Left hindlimb (tissue), 1 donor: ENCODE measurements at regions not wholly inside any gene's neighbourhood (a gene's known extent, or its start where the extent isn't known, plus 50 kb on each side); places are given as distances from the start of the nearest gene placed in this dataset.

Source experiments
- DNase-seq: peaks from one replicate; pipeline ENCODE4 v3.0.0-alpha.2; 2018

DNA sequence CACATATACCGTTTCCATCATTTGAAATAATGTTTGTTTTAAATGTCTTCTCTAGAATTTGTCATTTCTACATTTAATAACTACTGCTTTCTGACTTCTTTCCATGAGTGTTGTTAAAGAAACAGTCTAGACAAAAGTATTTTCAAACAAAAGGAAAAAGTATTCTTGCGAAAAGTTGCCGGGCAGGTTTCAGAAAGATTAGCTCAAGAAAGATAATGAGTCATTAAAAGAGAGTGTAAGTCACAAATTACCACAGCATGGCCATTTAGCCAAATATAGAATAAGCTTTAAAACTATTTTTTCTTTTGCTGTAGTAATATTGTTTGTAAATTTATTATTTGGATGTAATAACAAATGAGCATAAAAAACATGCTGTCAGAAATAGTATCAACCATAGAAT lies 493.0 kb downstream of the TLL1 start:
- no peak for DNase-seq

DNA sequence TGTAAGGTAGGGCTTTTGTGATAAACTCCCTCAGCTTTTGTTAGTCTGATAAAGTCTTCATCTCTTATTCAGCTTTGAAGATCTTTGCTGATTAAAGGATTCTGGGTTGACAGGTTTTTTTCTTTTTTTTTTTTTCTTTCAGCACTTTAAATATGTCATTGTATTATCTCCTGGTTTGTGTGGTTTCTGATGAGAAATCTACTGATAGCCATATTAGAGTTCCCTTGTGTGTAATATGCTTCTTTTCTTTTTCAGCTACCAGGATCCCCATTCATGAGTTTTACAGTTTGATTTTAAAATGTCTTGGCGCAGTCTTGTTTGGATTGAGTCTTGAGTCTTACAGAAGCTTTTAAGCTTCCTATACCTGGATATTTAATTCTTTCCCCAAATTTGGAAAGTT lies 504.5 kb downstream of the TLL1 start:
- DNase-seq, result no peak

DNA sequence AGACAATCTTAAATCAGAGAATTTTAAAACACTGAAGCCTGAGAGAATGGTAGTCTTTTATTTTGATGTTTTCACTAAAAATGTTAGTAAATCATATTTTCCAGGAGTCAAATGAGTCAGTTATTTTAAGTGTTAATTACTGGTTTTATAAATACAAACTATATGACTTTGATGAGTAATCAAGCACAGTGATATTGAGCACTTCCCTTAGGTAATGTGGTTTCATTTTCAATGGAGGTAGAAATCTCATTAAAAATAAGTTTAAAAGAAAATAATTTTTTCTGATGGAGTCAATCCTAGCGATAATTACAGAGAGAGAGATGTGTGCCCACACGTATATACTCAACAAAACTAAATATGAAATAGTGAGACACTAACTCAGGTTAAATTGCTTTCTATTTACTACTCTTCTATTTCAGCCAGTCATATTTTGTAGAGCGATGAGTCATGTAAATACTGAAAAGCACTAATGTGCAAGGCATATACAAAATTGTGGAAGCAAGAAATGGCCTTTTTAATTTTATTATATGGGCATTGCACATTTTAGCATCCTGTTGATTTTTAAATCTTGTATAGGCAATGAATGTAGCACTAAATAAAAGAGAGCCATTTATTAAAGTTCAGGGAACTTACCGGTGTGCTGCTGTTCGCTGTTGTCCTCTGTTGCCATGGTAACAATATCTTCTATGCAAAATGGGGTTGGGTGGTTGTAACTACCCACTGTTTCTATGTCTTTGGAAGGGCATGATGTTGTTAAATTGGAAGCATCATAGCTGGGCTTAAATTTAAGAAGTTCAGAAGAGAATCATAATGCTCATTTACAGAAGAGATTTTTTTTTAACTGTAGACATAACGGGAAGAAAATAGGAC lies 513.7 kb downstream of the TLL1 start:
- no peak for DNase-seq

DNA sequence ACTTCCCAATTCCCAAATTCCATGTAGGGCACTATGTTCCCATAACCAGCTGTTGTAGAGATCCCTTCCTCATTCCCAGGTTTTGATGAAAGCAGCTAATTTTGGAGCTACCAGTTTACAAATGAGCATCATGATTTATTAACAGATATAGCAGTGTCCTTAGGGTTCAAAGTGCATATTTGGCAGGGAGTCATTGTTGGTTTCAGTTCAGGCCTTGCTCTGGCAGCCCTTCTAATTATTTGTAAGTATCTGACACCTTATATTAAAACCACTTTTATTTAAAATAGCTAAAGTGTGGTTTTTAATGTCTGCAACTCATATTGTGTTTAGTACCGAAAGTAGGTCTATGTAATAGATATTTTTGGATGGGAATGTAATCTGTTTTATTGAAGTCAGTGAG lies 518.5 kb downstream of the TLL1 start:
- no peak for DNase-seq

DNA sequence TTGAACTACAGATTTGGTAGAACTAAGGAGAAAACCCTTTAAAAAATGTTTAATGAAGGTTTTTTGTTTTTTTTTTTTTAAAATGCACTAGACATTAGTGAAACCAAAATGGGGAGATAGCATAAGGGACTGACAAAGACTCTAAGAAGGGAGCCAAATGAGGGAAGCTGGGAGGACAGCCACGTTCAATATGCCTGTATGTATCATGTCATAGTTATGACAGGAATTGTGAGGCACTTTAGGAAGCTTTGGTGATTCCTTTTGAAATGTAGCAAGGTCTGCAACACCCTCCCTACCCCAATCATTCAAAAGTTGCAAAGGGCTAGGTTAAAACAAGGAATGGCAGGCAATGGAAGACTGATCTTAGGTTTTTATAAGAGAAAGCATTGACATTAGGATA lies 526.0 kb downstream of the TLL1 start:
- no peak for DNase-seq

DNA sequence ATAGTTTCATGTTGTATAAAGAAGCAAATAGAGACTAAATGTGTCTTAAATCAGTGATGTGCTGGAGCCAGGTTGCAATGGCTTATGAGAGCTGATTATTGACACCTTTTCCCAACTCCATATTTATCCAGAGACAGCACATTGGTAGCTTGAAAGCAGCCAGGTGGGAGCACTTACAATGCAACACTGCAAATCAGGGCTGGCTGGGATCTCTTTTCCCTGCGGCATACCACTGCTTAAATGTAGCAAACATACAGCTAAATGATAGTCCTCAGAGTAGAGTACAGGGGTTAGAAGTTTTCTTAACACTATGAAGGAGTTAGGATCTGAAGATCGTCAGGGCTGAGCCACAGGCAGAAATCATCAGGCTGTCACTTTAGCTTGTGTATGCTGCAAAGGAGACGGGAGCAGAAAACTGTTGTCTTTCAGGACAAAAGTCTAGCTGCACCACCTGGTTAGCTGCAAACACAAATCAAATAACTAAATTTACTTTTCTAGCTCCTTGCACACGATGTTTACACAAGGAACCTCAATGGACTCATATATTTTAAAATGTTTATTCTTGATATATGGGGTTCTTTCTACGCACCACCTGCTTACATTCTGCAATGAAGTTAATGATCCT lies 527.3 kb downstream of the TLL1 start:
- no peak for DNase-seq

DNA sequence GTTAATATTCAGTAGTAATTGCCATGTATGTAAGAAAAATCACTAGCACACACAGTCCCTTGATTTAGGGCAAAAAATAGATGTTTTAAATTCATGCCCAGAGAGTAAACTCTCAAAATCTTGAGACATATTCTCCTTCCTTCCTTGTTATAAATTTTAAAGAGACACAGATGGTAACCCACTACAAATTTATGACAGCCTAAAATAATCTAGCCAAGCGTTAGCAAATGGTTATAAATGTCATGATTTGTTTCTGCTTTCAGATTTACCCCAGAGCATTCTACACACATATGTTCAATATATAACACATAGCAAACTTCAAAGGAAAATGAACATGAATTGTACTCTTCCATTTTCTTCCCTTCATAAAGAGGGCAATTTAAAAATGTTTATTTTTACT lies 540.3 kb downstream of the TLL1 start:
- no peak for DNase-seq

DNA sequence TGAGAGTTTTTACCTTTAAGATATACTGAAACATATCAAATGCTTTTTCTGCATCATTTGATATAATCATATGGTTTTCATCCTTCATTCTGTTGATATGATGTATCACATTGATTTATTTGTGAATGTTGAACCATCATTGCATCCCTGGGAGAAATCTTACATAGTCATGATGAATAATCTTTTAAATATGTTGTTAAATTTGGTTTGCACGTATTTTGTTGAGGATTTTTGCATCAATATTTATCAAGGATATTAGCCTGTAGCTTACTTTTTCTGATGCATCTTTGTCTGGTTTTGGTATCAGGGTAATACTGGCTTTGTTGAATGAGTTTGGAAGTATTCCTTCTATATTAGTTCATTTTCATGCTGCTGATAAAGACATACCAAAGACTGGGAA lies 541.4 kb downstream of the TLL1 start:
- DNase-seq, result no peak

DNA sequence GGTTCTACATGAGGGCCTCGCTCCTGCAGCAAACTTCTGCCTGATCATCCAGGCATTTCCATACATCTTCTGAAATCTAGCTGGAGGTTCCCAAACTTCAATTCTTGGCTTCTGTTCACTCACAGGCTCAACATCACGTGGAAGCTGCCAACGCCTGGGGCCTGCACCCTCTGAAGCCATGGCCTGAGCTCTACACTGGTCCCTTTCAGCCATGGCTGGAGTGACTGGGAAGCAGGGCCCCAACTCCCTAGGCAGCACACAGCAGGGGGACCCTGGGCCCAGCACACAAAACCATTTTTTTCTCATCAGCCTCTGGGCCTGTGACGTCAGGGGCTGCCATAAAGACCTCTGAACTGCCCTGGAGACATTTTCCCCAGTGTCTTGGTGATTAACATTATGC lies 542.7 kb downstream of the TLL1 start:
- DNase-seq, result no peak

DNA sequence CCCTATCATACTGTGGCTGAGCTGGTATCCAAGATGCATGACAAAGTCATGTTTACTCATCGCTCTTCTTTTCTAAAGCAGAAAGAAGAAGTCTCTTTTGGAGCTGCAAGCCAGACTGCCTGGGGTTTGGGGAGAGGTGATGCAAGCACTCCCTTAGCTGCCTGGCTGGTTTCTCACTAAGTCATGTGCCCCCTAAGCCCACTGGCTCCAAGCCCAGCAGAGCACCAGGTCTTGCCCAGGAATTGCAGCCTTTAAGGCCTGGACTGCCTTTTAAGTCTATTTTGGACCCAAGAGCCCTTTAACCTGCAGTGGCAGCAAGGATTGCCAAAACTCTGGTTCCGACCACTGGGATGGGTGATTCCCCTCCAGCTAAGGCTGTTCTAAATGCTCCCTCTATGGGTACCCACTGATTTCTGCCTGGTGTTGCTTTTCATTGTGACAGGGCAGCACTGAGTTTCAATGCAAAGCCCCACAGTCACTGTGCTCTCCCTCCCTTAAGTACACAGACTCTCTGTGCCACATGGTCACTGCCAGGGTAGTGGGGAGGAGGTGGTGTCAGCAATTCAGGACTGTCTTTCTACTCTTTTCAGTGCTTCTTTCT lies 548.6 kb downstream of the TLL1 start:
- DNase-seq, result no peak

DNA sequence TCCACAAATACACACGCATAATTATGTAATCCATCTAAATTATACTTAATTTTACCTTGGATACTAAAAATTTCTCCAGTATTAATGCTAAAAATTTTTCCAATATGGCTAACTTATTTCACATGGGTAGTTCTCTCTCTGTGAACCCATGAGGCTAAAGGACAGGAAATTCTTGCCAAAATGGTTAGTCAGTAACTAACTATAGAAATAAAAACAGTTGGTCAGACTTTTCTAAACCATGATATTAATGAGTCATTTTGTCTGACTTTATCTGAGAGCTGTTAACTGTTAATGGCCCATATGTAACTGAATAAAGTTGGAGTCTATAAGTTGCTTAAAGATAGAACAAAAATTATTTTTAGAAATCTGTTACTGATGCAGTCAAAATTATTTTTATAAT lies 549.4 kb downstream of the TLL1 start:
- no peak for DNase-seq

DNA sequence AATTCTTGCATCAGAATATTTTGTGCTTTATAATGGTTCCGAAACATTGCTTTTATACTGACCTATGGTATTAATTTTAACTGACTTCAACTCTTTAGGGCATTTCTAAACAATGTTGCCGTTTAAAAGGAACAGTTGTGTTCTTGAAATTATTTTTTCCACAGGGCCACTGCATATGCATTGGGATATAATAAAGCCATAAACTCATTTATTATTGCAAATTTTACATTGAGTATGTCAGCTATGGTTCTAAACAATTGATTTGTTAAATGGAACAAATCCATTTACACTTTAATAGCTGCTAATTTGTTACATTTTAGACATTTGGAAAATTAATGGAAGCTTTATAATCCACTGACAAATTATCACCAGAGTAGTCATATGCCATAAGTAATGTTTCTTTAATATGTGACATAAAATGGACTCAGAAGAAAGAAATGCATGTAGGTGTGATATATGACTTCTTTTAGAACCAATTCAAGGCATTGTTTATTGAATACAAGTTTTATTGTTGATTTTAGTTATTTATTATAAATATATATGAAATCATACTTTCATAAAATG lies 553.3 kb downstream of the TLL1 start:
- no peak for DNase-seq

DNA sequence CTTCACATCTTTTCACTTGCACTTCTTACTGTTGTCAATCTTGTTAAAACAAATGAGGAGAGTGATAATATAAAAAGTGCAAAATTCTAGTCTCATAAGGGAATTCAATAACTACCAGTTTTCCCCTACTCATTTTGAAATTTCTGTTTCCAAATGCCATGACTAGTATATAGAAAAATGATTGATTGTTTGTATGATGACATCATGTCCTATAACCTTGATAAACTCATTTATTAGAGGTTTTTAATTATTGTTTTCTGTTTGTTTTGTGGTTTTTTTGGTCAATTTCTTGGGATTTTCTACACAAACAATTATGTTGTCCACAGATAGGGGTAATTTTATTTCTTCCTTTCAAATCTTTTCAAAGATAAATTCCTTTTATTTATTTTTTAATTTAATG lies 559.1 kb downstream of the TLL1 start:
- DNase-seq, result no peak

DNA sequence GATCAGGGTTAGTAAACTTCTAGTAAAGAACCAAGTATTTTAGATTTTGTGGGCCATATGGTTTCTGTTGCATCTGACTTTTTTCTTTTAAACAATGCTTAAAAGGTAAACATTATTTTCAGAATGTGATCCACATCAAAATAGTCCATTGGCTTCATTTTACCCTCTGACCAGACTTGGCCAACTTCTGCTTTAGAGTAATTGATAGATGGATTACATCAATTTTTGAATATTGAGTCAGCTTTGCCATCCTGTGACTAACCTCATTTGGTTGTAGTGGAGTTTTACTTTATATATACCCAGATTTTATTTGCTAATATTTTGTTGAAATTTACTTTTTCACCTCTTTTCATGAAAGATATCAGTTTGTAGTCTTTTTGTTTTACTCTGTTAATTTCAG lies 559.8 kb downstream of the TLL1 start:
- DNase-seq, result no peak

DNA sequence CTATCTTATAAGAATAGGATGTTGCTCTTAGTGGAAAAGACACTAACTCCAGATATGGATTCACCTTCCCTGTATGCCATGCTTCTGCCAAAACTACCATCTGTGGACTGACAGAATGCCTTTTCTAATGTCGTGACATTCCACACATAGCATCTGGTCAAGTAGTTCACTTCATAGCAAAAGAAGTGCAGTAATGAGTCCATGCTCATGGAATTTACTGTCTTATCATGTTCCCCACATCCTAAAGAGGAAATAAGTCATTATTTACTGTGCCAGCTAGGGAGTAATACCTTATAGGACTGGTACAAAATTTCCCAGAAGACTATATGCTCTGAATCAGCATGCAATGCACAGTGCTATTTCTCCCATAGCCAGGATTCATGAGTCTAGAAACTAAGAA lies 562.4 kb downstream of the TLL1 start:
- DNase-seq, result no peak

DNA sequence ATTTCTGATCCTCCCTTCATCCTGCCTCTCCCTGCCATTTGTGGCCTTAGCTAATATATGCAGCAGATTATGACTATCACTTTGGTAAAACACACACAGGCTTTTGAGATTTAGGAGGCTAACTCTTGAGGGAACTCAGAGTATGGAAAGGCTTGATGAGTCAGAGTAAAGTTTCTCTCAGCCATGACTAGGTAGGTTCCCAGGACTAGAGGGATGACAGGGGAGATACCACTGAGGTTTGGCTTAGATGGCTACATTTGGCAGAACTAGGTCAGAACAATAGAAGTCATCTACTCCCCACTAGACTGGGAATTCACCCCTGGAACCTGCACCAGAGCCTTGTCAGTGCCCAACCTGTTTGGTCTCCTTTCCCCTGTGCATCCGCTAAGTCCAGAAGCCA lies 585.7 kb downstream of the TLL1 start:
- no peak for DNase-seq

DNA sequence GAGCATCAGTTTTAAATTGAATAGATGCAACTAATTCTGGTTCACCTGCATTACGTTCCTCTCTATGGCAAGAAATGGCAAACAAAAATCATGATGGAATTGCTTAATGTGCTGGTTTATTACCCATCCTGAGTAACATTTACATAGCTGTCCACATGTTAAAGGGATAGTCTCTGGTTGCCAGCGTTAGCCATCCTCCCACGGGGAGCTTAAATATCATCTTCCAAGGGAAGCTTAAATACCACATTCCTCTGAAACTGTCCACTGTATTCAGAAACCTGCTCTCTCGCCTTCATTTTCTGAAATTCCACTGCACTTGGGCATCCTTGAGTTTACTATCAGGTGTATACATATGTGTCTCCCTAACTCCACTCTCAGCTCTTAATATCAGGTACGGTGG lies 586.6 kb downstream of the TLL1 start:
- no peak for DNase-seq

DNA sequence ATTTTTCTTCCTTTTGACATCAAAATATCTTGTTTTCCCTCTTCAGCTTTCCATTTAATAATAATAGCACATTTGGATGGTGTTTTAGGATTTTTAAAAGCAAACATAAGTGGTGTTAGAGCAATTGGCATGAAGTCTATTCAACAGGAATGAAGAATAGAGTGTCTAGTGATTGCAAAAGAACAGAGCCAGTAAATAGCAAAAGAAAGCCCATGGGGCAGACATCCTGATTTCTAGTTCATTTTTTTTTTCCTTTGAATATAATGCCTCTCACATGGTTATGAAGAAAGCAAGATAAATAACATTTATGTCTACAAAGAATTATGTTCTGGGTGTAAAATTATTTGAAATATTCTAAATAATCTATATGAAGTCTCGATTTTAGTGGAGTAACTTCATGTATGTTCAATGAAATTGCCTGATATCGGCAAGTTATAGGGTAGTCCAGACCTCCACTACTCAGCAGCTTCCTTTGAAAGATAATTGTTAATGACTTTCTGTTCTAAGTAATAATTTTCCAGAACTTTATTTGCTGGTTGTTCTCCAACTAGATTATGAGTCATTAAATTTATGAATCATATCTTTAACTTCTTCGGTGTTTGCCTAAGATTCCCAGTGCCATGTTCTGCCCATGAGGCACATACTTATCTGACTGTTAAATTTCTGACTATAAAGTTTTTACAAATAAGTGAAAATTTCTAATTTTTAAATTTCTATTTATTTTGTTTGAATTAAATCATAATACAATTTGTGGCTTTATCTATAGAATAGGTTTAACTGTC lies 587.9 kb downstream of the TLL1 start:
- no peak for DNase-seq

DNA sequence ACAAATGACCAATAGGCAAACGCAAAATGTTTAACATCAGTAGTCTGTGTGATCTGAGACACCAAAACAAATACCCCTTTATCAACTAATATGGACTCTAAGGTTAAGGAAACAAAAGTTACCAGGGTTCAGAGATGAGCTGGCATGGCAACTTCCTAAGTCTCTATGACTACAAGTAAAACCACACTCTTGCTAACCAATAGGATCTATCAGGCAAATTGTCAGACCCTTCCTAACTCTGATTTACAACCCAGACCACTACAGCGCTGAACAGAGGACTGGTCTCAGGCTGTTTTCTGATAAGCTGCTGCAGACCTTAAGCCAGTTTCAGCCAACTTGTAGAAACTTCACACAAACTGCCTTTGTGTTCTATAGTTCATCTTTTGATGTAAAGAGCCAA lies 608.0 kb downstream of the TLL1 start:
- DNase-seq, result no peak

DNA sequence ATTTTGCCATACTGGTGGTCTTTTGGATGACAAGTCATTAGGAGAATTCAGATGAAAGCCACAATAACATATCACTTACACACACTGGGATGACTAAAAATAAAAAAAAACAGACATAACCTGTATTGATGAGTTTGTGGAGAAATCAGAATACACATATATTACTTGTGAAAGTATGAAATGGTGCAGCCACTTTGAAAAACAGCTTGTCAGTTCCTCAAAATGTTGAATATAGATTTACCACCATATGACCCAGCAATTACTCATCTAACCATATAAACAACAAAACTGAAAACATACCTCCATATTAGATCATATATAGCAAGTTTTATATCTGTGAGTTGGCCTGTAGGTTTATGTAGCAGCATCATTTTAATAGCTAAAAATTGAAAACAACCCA lies 608.7 kb downstream of the TLL1 start:
- no peak for DNase-seq

DNA sequence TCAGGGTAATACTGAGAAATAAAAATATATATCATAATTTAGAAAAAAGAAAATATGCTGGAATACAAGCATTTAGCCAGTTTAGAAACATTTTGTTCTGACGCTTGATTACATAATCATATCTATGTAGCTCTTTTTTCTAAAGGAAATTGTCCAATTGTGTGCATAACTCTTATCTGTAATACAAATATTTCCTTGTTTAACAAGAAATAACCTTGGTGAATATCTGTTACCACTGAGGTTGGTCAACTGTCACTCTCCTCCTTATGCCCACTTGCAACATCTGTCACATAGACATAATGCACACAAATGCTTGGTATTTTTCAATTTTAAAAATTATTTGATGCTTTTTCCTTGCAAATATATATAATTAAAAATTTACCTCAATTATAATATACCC lies 609.7 kb downstream of the TLL1 start:
- no peak for DNase-seq

DNA sequence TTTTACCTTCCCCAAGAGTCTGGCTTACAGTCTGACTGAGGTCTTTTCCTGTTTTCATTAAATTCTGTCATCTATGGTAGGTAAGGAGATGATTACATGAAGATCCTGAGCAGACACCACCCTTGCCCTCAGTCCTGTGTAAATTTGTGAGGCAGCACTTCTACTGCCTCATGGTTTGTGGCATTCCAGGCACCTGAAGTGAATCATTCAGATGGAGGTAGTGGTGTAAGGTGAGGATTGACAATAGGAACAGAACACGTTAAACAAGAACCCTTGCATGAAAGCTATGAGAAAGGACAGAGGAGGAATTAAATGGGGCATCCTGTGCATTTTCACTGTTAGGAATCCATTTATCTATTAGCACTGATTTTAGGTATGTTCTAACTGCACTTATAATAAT lies 618.6 kb downstream of the TLL1 start:
- DNase-seq, result no peak

DNA sequence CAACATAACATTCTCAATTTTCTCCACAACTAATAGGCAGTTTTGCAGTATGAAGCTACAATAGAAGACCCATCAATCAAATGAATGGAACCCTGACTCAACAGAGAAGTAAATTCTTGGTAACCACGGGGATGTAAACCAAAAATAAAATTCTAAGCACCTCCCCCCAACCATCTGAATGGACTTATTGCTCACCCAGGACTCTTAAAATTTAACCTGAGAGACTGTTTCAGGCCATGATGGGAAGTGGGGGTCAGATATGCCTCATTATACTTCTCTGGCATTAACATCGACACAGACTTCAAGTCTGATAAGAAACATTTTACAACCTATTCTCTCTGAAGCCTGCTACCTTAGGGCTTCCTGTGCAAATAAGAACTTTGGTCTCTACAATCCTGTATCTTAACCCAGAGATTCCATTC lies 620.9 kb downstream of the TLL1 start:
- no peak for DNase-seq
